ENCODE measurements at regions not wholly inside any gene's neighbourhood (a gene's known extent, or its start where the extent isn't known, plus 50 kb on each side); places are given as distances from the start of the nearest gene placed in this dataset.

DNA sequence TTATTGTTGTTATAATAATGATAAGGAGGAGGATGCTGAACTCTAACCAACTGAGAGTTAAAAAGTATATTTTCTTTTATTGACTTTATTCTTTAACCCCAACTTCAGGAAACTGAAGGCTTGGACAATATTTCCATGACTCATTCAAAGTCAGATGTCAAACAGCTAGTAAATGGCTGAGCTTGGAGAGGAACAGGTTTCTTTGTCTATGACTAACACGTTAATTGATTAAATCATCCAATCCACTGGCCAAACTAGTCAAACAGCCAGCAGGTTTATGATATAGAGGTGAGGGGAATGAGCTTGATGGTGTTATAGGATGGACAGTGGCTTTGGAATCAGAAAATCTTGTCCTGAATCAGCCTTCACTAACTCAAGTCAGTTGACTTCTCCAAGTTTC is 119.1 kb upstream of the WDR11 start:
- TF ChIP-seq, protein P1, sequence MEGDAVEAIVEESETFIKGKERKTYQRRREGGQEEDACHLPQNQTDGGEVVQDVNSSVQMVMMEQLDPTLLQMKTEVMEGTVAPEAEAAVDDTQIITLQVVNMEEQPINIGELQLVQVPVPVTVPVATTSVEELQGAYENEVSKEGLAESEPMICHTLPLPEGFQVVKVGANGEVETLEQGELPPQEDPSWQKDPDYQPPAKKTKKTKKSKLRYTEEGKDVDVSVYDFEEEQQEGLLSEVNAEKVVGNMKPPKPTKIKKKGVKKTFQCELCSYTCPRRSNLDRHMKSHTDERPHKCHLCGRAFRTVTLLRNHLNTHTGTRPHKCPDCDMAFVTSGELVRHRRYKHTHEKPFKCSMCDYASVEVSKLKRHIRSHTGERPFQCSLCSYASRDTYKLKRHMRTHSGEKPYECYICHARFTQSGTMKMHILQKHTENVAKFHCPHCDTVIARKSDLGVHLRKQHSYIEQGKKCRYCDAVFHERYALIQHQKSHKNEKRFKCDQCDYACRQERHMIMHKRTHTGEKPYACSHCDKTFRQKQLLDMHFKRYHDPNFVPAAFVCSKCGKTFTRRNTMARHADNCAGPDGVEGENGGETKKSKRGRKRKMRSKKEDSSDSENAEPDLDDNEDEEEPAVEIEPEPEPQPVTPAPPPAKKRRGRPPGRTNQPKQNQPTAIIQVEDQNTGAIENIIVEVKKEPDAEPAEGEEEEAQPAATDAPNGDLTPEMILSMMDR (IDR thresholded peaks at IDR 0.05), result no peak
- TF ChIP-seq POLR2A (IDR thresholded peaks at IDR 0.05), result no peak
- intact Hi-C loops (cut with DNase I), result loop anchor here in 1 of 2 donors (10.0 kb wide), 1 partner anchor 307 kb away; no protein-coding TSS in a partner anchor
- no peaks in the 10 kb centered on the region for H3K27me3 ChIP-seq
- DNase-seq, result no peak
- H3K27ac ChIP-seq, result no peak overlapping the region
- no peaks in the 10 kb centered on the region for H3K9me3 ChIP-seq
- H3K36me3 ChIP-seq, result no peaks in the 10 kb centered on the region
- WGBS (ENCODE audit: insufficient coverage, low coverage, low lambda C conversion rate, missing lambda C conversion rate), result 64% methylated on average over 1 of the region's 1 CpG
- ATAC-seq, result no peak
- no peaks in the 10 kb centered on the region for H3K4me1 ChIP-seq
- no peak overlapping the region for H3K4me3 ChIP-seq

DNA sequence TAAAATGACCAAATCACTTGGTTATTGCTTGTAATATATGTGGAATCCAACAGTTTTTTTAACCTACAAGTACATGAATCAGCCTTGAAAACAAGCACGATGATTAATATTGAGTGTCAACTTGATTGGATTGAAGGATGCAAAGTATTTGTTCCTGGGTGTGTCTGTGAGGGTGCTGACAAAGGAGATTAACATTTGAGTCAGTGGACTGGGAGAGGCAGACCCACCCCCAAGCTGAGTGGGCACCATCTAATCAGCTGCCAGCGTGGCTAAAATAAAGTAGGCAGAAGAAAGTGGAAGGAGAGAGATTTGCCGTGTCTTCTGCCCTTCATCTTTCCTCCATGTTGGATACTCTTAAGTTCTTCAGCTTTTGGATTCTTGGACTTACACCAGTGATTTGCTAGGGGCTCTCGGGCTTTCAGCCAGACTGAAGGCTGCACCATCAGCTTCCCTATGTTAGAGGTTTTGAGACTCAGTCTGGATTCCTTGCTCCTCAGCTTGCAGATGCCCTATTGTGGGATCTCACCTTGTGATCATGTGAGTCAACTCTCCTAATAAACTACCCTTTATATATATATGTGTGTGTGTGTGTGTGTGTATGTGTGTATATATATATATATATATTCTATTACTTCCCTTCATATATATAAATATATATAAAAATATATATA is 118.4 kb upstream of the WDR11 start:
- no peak overlapping the region for H3K27ac ChIP-seq
- H3K36me3 ChIP-seq, result no peaks in the 10 kb centered on the region
- H3K4me3 ChIP-seq, result no peak overlapping the region
- no peak for TF ChIP-seq POLR2A (IDR thresholded peaks at IDR 0.05)
- TF ChIP-seq, protein P1 (IDR thresholded peaks at IDR 0.05), result no peak
- 77% methylated on average over 3 of the region's 4 CpGs for WGBS (ENCODE audit: insufficient coverage, low coverage, low lambda C conversion rate, missing lambda C conversion rate)
- no peaks in the 10 kb centered on the region for H3K4me1 ChIP-seq
- no peaks in the 10 kb centered on the region for H3K27me3 ChIP-seq
- intact Hi-C loops (cut with DNase I), result loop anchor here in 1 of 2 donors (10.0 kb wide), 1 partner anchor 308 kb away; no protein-coding TSS in a partner anchor
- H3K9me3 ChIP-seq, result no peaks in the 10 kb centered on the region
- ATAC-seq (no peak), DNase-seq (no peak)

DNA sequence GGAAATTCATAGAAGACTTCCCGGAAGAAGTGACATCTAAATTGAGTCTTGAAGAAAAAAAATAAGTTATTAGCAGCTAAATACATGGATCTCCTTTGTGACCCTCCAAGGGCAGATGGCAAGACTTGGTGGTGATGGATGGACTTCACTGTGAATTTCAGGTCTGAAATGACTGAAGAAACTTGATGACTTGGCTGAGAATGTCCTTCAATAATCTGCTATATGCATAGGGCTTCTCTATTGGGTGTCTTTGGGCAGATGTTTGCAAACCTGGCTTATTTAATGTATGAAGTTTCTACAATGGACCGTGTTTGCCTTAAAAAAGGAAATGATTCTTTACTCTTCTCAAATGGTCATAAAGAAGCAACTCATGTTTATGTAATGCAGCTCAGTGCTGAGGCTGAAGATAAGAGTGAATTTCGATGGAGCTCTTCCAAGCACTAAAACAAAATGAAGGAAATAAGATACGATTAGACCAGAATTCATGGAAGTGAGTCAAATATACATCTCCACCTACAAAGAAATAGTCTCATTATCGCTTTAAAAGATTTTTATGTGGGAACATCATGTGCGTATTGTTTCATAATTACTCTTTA is 116.6 kb upstream of the WDR11 start:
- Histone ChIP-seq H3K36me3 (no peaks in the 10 kb centered on the region), H3K4me1 (no peaks in the 10 kb centered on the region), H3K27me3 (no peaks in the 10 kb centered on the region), H3K4me3 (no peak overlapping the region), H3K27ac (no peak overlapping the region), H3K9me3 (no peaks in the 10 kb centered on the region)
- 62% methylated on average over 6 of the region's 6 CpGs for WGBS (ENCODE audit: insufficient coverage, low coverage, low lambda C conversion rate, missing lambda C conversion rate)
- intact Hi-C loops (cut with DNase I), result loop anchor here (5.0 to 10.0 kb wide), 2 partner anchors 310 to 312 kb away; no protein-coding TSS in a partner anchor
- DNase-seq (no peak), ATAC-seq (no peak)
- no peak for TF ChIP-seq POLR2A (IDR thresholded peaks at IDR 0.05)
- TF ChIP-seq, protein P1 (IDR thresholded peaks at IDR 0.05), result no peak

DNA sequence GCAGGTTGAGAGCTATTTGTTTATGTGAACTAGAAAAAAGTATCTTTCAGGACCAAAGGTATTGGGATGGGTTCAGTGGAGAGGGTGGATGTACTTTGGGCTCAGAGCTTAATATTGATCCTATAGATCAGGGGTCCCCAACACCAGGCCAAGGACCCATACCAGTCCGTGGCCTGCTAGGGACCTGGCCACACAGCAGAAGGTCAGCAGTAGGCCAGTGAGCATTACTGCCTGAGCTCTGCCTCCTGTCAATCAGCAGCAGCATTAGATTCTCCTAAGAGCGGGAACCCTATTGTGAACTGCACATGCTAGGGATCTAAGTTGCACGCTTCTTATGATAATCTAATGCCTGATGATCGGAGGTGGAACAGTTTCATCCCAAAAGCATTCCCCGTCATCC is 115.8 kb upstream of the WDR11 start:
- Histone ChIP-seq H3K36me3 (no peaks in the 10 kb centered on the region), H3K9me3 (no peaks in the 10 kb centered on the region), H3K27me3 (no peaks in the 10 kb centered on the region), H3K27ac (no peak overlapping the region), H3K4me3 (no peak overlapping the region), H3K4me1 (no peaks in the 10 kb centered on the region)
- TF ChIP-seq, protein P1 (IDR thresholded peaks at IDR 0.05), result no peak
- TF ChIP-seq POLR2A (IDR thresholded peaks at IDR 0.05), result no peak
- DNase-seq (no peak), ATAC-seq (no peak)
- intact Hi-C loops (cut with DNase I), result loop anchor here (5.0 to 10.0 kb wide), 2 partner anchors 311 to 313 kb away; no protein-coding TSS in a partner anchor
- WGBS (ENCODE audit: insufficient coverage, low coverage, low lambda C conversion rate, missing lambda C conversion rate), result 53% methylated on average over 2 of the region's 5 CpGs

Data from right lobe of liver (tissue), 6 donors.